ENCODE measurements at regions not wholly inside any gene's neighbourhood (a gene's known extent, or its start where the extent isn't known, plus 50 kb on each side); places are given as distances from the start of the nearest gene placed in this dataset.

GRCh38 chr13:84867246-84867645 lies 932.0 kb downstream of the SLITRK6 start:
- no peak overlapping the region for H2AFZ ChIP-seq (ENCODE audit: low read length)
- no peak overlapping the region for H3K4me2 ChIP-seq (ENCODE audit: extremely low read depth, insufficient read depth, low read length)
- H3K36me3 ChIP-seq (ENCODE audit: control insufficient read depth, insufficient read depth, low read length): no peaks in the 10 kb centered on the region
- TF ChIP-seq CTCF (conservative IDR thresholded peaks at IDR 0.05 in 1 of 2, IDR thresholded peaks at IDR 0.05 in 1 of 2; ENCODE audit: low read depth in 1 of 2, low read length in 2 of 2) (no peak), EZH2 (IDR thresholded peaks at IDR 0.05; ENCODE audit: low read length, missing control alignments) (no peak)
- H4K20me1 ChIP-seq (ENCODE audit: control insufficient read depth, extremely low read depth, insufficient read depth, low read length): no peaks in the 10 kb centered on the region
- H3K9ac ChIP-seq (ENCODE audit: insufficient read depth, low read length): no peak overlapping the region
- no peaks in the 10 kb centered on the region for H3K4me1 ChIP-seq (ENCODE audit: control insufficient read depth, extremely low read depth, insufficient read depth, low read length)
- no peak overlapping the region for H3K27ac ChIP-seq (ENCODE audit: insufficient read depth, low read length)
- no peak overlapping the region for H3K4me3 ChIP-seq (replicated peaks in 1 of 4; ENCODE audit: control extremely low read depth in 1 of 4, insufficient read depth in 1 of 4, low read depth in 3 of 4, low read length in 4 of 4)
- DNase-seq (ENCODE audit: low read depth in 2 of 2): no peak
- H3K79me2 ChIP-seq (ENCODE audit: control insufficient read depth, insufficient read depth, low read length): no peaks in the 10 kb centered on the region
- no peaks in the 10 kb centered on the region for H3K9me3 ChIP-seq (ENCODE audit: control insufficient read depth, insufficient read depth, low read depth, low read length)
- no peaks in the 10 kb centered on the region for H3K27me3 ChIP-seq (ENCODE audit: control insufficient read depth, insufficient read depth, low read length)

- Histone ChIP-seq H4K20me1 (ENCODE audit: control insufficient read depth, extremely low read depth, insufficient read depth, low read length) (no peaks in the 10 kb centered on the region), H3K4me2 (ENCODE audit: extremely low read depth, insufficient read depth, low read length) (no peak overlapping the region), H3K4me3 (replicated peaks in 1 of 4; ENCODE audit: control extremely low read depth in 1 of 4, insufficient read depth in 1 of 4, low read depth in 3 of 4, low read length in 4 of 4) (no peak overlapping the region), H3K4me1 (ENCODE audit: control insufficient read depth, extremely low read depth, insufficient read depth, low read length) (no peaks in the 10 kb centered on the region), H3K36me3 (ENCODE audit: control insufficient read depth, insufficient read depth, low read length) (no peaks in the 10 kb centered on the region), H3K27me3 (ENCODE audit: control insufficient read depth, insufficient read depth, low read length) (no peaks in the 10 kb centered on the region), H3K27ac (ENCODE audit: insufficient read depth, low read length) (no peak overlapping the region), H3K9me3 (ENCODE audit: control insufficient read depth, insufficient read depth, low read depth, low read length) (no peaks in the 10 kb centered on the region), H3K9ac (ENCODE audit: insufficient read depth, low read length) (no peak overlapping the region), H2AFZ (ENCODE audit: low read length) (no peak overlapping the region), H3K79me2 (ENCODE audit: control insufficient read depth, insufficient read depth, low read length) (no peaks in the 10 kb centered on the region)
- DNase-seq (ENCODE audit: low read depth in 2 of 2): peak; percentile 1 to 70
- TF ChIP-seq CTCF (conservative IDR thresholded peaks at IDR 0.05 in 1 of 2, IDR thresholded peaks at IDR 0.05 in 1 of 2; ENCODE audit: low read depth in 1 of 2, low read length in 2 of 2): no peak
- TF ChIP-seq EZH2 (IDR thresholded peaks at IDR 0.05; ENCODE audit: low read length, missing control alignments): no peak
Measured at GRCh38 chr13:84865783-84866221, 933.4 kb downstream of the SLITRK6 start.

GRCh38 chr13:84864341-84864740 lies 934.9 kb downstream of the SLITRK6 start:
- no peaks in the 10 kb centered on the region for H3K9me3 ChIP-seq (ENCODE audit: control insufficient read depth, insufficient read depth, low read depth, low read length)
- DNase-seq (ENCODE audit: low read depth in 2 of 2): no peak
- H2AFZ ChIP-seq (ENCODE audit: low read length): no peak overlapping the region
- no peaks in the 10 kb centered on the region for H3K36me3 ChIP-seq (ENCODE audit: control insufficient read depth, insufficient read depth, low read length)
- H3K4me2 ChIP-seq (ENCODE audit: extremely low read depth, insufficient read depth, low read length): no peak overlapping the region
- H3K9ac ChIP-seq (ENCODE audit: insufficient read depth, low read length): no peak overlapping the region
- H3K27me3 ChIP-seq (ENCODE audit: control insufficient read depth, insufficient read depth, low read length): no peaks in the 10 kb centered on the region
- H3K4me1 ChIP-seq (ENCODE audit: control insufficient read depth, extremely low read depth, insufficient read depth, low read length): no peaks in the 10 kb centered on the region
- TF ChIP-seq EZH2 (IDR thresholded peaks at IDR 0.05; ENCODE audit: low read length, missing control alignments) (no peak), CTCF (conservative IDR thresholded peaks at IDR 0.05 in 1 of 2, IDR thresholded peaks at IDR 0.05 in 1 of 2; ENCODE audit: low read depth in 1 of 2, low read length in 2 of 2) (no peak)
- no peaks in the 10 kb centered on the region for H4K20me1 ChIP-seq (ENCODE audit: control insufficient read depth, extremely low read depth, insufficient read depth, low read length)
- H3K4me3 ChIP-seq (replicated peaks in 1 of 4; ENCODE audit: control extremely low read depth in 1 of 4, insufficient read depth in 1 of 4, low read depth in 3 of 4, low read length in 4 of 4): no peak overlapping the region
- no peaks in the 10 kb centered on the region for H3K79me2 ChIP-seq (ENCODE audit: control insufficient read depth, insufficient read depth, low read length)
- H3K27ac ChIP-seq (ENCODE audit: insufficient read depth, low read length): no peak overlapping the region
